ENCODE measurements at regions not wholly inside any gene's neighbourhood (a gene's known extent, or its start where the extent isn't known, plus 50 kb on each side); places are given as distances from the start of the nearest gene placed in this dataset.

GRCh38 chr6:2469428-2469827 is 224.0 kb upstream of the GMDS start:
- no peak for TF ChIP-seq CTCF (IDR thresholded peaks at IDR 0.05; ENCODE audit: extremely low read depth, insufficient read depth, missing control alignments)

GRCh38 chr6:2468601-2468955 is 223.2 kb upstream of the GMDS start:
- no peak for TF ChIP-seq CTCF (IDR thresholded peaks at IDR 0.05; ENCODE audit: extremely low read depth, insufficient read depth, missing control alignments)
- DNase-seq (ENCODE audit: low spot score), result no peak
- in situ Hi-C loops (cut with MboI; ENCODE audit: low pct_unique_long_range_greater_than_20kb, low sequenced_read_pairs, unreplicated experiment), result no loop called here

More at GRCh38 chr6:2469428-2469827, 224.0 kb upstream of the GMDS start:
- in situ Hi-C loops (cut with MboI; ENCODE audit: low pct_unique_long_range_greater_than_20kb, low sequenced_read_pairs, unreplicated experiment), result no loop called here
- DNase-seq (ENCODE audit: low spot score), result no peak

DNA sequence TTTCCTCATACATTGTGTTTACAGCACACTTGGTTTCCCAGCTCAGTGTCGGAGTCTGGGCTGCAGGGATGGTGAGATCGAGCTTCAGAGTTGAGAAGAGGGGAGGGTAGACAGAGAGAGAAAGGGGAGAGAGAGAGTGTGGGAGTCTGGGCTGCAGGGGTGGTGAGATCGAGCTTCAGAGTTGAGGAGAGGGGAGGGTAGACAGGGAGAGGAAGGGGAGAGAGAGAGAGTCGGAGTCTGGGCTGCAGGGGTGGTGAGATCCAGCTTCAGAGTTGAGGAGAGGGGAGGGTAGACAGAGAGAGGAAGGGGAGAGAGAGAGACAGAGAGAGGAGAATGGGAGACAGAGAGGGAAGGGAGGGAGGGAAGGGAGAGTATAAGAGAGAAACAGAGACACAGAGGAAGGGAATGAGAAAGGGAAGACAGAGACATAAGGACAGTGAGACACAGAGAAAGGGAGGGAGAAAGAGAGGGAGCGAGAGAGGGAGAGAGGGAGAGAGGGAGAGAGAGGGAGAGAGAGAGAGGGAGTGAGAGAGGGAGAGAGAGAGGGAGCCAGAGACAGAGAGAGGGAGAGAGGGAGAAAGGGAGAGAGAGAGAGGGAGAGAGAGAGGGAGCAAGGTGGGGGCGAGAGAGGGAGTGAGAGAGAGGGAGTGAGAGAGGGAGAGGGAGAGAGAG is 222.7 kb upstream of the GMDS start:
- DNase-seq (ENCODE audit: low spot score), result no peak
- in situ Hi-C loops (cut with MboI; ENCODE audit: low pct_unique_long_range_greater_than_20kb, low sequenced_read_pairs, unreplicated experiment), result no loop called here

DNA sequence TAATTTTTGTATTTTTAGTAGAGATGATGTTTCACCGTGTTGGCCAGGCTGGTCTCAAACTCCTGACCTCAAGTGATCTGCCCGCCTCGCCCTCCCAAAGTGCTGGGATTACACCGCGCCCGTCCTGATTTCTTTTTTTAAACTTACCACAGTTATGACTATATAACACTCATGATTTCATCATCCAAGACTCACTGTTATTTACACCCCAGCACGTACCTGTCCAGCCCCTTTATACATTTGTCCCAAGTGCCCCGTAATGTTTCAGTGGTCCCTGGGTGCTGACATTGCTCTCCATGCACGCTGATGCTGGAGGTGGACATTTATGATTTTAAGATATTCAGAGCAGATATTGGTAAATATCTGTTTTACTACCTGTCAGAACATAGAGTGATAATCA is 219.9 kb upstream of the GMDS start:
- TF ChIP-seq CTCF (IDR thresholded peaks at IDR 0.05; ENCODE audit: extremely low read depth, insufficient read depth, missing control alignments), result no peak
- in situ Hi-C loops (cut with MboI; ENCODE audit: low pct_unique_long_range_greater_than_20kb, low sequenced_read_pairs, unreplicated experiment), result no loop called here
- DNase-seq (ENCODE audit: low spot score), result no peak

More for the DNA sequence above, 222.7 kb upstream of the GMDS start:
- TF ChIP-seq CTCF (IDR thresholded peaks at IDR 0.05; ENCODE audit: extremely low read depth, insufficient read depth, missing control alignments), result no peak

- no peak for TF ChIP-seq CTCF (IDR thresholded peaks at IDR 0.05; ENCODE audit: extremely low read depth, insufficient read depth, missing control alignments)
- no peak for DNase-seq (ENCODE audit: low spot score)
- in situ Hi-C loops (cut with MboI; ENCODE audit: low pct_unique_long_range_greater_than_20kb, low sequenced_read_pairs, unreplicated experiment), result no loop called here
Observed at GRCh38 chr6:2464641-2465040, 219.2 kb upstream of the GMDS start.

- in situ Hi-C loops (cut with MboI; ENCODE audit: low pct_unique_long_range_greater_than_20kb, low sequenced_read_pairs, unreplicated experiment), result no loop called here
- no peak for TF ChIP-seq CTCF (IDR thresholded peaks at IDR 0.05; ENCODE audit: extremely low read depth, insufficient read depth, missing control alignments)
- no peak for DNase-seq (ENCODE audit: low spot score)
Observed at GRCh38 chr6:2462831-2463230, 217.4 kb upstream of the GMDS start.
